OCI-LY3 (cell line): ENCODE measurements at regions not wholly inside any gene's neighbourhood (a gene's known extent, or its start where the extent isn't known, plus 50 kb on each side); places are given as distances from the start of the nearest gene placed in this dataset.

Source experiments
- H2AFZ ChIP-seq: fragments of 200-600, 300-600 bp; shearing (Covaris generic); 2 replicates; pipeline ENCODE4 v1.6.0; 2014; ENCODE audit warnings: antibody characterized with exemption, low read depth, low read length
- H3K27ac ChIP-seq: fragments of 200-600, 300-600 bp; sonication (generic); 2 replicates; pipeline ENCODE4 v1.5.1; 2014; ENCODE audit warnings: mild to moderate bottlenecking, low read length, moderate library complexity, mixed read lengths
- H3K27me3 ChIP-seq: fragments of 200-600, 300-600 bp; sonication (generic); 2 replicates; pipeline ENCODE4 v1.6.1; 2014; ENCODE audit warnings: low read depth, low read length, mixed read lengths
- H3K36me3 ChIP-seq: fragments of 200-600, 300-600 bp; sonication (generic); replicated peaks from 2 replicates; pipeline ENCODE3; 2014; ENCODE audit warnings: low read depth, low read length, mixed read lengths
- H3K4me1 ChIP-seq: fragments of 300-600, 200-600 bp; sonication (generic); 2 replicates; pipeline ENCODE4 v1.6.1; 2014; ENCODE audit warnings: low read length, mixed read lengths
- H3K4me2 ChIP-seq: fragments of 200-600, 300-600 bp; sonication (generic); 2 replicates; pipeline ENCODE4 v1.6.1; 2014; ENCODE audit warnings: low read length, mixed read lengths
- H3K4me3 ChIP-seq: fragments of 300-600, 200-600 bp; sonication (generic); 2 replicates; pipeline ENCODE4 v1.5.1; 2014; ENCODE audit warnings: antibody characterized with exemption, mild to moderate bottlenecking, low read length, moderate library complexity
- H3K79me2 ChIP-seq: fragments of 300-600, 200-600 bp; shearing (Covaris generic); 2 replicates; pipeline ENCODE4 v1.6.1; 2014; ENCODE audit warnings: mild to moderate bottlenecking, low read length, mixed read lengths
- H3K9ac ChIP-seq: fragments of 300-600, 200-600 bp; shearing (Covaris generic); 2 replicates; pipeline ENCODE4 v1.6.0; 2014; ENCODE audit warnings: mild to moderate bottlenecking, low read length, moderate library complexity
- H3K9me3 ChIP-seq: fragments of 200-600, 300-600 bp; shearing (Covaris generic); 2 replicates; pipeline ENCODE4 v1.6.1; 2014; ENCODE audit warnings: low read length, mixed read lengths; ENCODE audit not compliant: insufficient read depth
- H4K20me1 ChIP-seq: fragments of 200-600, 300-600 bp; sonication (generic); 2 replicates; pipeline ENCODE4 v1.6.1; 2016; ENCODE audit warnings: low read length, mixed read lengths; ENCODE audit not compliant: insufficient read depth
- EZH2phosphoT487 ChIP-seq: fragments of 200-600 bp; shearing (Covaris generic); IDR thresholded peaks from 2 replicates; pipeline ENCODE4 v1.6.1; 2018; ENCODE audit warnings: antibody characterized with exemption, mixed run types, low read depth
- TF ChIP-seq, protein P1 (sequence below): fragments of 200-600, 300-600 bp; sonication (generic); IDR thresholded peaks from 2 replicates; pipeline ENCODE4 v1.5.1; 2014; ENCODE audit warnings: antibody characterized with exemption, low read length, low read depth

DNA sequence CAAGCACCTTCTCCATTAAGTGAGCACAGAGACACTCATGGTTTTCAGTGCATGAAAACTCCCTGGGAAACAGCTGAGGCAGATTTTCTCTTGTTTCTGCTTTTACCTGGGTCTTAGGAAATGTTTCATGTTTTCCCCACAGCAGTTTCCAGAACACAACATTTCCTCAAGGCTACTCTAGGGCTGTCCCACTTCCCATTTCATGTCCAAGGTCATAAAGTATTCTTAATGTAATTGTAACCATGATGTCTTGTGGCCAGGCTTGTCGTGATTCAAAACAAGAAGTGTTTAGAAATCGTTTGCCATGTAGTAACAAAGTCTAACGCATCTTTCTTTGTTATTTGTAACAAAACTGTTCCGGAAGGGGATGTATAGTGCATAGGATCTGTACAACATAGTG, 83.8 kb upstream of the NRP1 start:
- no peak overlapping the region for H3K4me2 ChIP-seq
- H3K9me3 ChIP-seq: no peaks in the 10 kb centered on the region
- no peak overlapping the region for H3K9ac ChIP-seq
- H3K27ac ChIP-seq: no peak overlapping the region
- H3K36me3 ChIP-seq: no peaks in the 10 kb centered on the region
- H3K4me1 ChIP-seq: no peaks in the 10 kb centered on the region
- no peaks in the 10 kb centered on the region for H3K79me2 ChIP-seq
- H4K20me1 ChIP-seq: no peaks in the 10 kb centered on the region
- H3K27me3 ChIP-seq: no peaks in the 10 kb centered on the region
- TF ChIP-seq, protein P1, sequence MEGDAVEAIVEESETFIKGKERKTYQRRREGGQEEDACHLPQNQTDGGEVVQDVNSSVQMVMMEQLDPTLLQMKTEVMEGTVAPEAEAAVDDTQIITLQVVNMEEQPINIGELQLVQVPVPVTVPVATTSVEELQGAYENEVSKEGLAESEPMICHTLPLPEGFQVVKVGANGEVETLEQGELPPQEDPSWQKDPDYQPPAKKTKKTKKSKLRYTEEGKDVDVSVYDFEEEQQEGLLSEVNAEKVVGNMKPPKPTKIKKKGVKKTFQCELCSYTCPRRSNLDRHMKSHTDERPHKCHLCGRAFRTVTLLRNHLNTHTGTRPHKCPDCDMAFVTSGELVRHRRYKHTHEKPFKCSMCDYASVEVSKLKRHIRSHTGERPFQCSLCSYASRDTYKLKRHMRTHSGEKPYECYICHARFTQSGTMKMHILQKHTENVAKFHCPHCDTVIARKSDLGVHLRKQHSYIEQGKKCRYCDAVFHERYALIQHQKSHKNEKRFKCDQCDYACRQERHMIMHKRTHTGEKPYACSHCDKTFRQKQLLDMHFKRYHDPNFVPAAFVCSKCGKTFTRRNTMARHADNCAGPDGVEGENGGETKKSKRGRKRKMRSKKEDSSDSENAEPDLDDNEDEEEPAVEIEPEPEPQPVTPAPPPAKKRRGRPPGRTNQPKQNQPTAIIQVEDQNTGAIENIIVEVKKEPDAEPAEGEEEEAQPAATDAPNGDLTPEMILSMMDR: no peak
- no peak for TF ChIP-seq EZH2phosphoT487
- H3K4me3 ChIP-seq: no peak overlapping the region
- no peak overlapping the region for H2AFZ ChIP-seq

DNA sequence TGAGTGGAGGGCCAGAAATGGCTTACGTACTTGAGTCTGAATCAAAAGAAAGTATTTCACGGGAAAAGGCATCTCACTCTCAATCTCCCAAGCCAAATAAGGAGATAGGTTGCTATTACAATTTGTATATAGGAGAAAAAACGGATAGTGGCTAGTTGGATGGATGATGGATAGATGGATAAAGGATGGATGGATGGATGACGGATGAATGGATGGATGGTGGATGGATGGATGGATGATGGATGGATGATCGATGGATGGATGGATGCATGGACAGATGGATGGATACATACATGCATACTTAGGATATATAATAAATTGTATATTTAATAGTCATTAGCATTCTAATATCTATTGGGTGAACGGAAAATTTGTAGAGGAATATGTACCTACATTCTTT, 82.2 kb upstream of the NRP1 start:
- Histone ChIP-seq H3K4me3 (no peak overlapping the region), H3K79me2 (no peaks in the 10 kb centered on the region), H3K9me3 (no peaks in the 10 kb centered on the region), H3K36me3 (no peaks in the 10 kb centered on the region), H4K20me1 (no peaks in the 10 kb centered on the region), H3K27ac (no peak overlapping the region), H2AFZ (no peak overlapping the region), H3K4me2 (no peak overlapping the region), H3K4me1 (no peaks in the 10 kb centered on the region), H3K9ac (no peak overlapping the region), H3K27me3 (no peaks in the 10 kb centered on the region)
- TF ChIP-seq, protein P1: no peak
- no peak for TF ChIP-seq EZH2phosphoT487

DNA sequence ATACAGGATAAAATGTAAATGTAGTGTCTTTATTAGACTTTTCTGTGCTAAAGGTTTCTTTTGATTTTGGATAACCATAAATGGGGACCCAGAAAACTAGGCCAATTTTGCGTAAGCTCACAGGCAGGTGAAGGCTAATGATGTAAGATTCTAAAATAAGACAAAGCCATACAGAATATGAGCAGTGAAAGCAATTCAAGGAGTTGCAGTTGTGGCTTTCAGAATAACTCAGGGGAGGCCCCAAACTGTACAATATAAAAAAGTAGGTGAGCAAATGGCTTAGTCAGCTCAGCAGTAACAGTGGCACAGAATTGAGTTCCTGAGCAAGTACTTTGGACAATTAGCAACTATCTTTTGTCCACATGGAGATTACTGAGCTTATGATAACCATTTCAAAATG, 81.7 kb upstream of the NRP1 start:
- no peaks in the 10 kb centered on the region for H3K27me3 ChIP-seq
- no peak overlapping the region for H3K9ac ChIP-seq
- no peak overlapping the region for H2AFZ ChIP-seq
- H3K36me3 ChIP-seq: no peaks in the 10 kb centered on the region
- H3K9me3 ChIP-seq: no peaks in the 10 kb centered on the region
- no peak overlapping the region for H3K27ac ChIP-seq
- no peaks in the 10 kb centered on the region for H3K79me2 ChIP-seq
- no peaks in the 10 kb centered on the region for H4K20me1 ChIP-seq
- TF ChIP-seq EZH2phosphoT487: no peak
- TF ChIP-seq, protein P1: no peak
- H3K4me1 ChIP-seq: no peaks in the 10 kb centered on the region
- H3K4me2 ChIP-seq: no peak overlapping the region
- H3K4me3 ChIP-seq: no peak overlapping the region

DNA sequence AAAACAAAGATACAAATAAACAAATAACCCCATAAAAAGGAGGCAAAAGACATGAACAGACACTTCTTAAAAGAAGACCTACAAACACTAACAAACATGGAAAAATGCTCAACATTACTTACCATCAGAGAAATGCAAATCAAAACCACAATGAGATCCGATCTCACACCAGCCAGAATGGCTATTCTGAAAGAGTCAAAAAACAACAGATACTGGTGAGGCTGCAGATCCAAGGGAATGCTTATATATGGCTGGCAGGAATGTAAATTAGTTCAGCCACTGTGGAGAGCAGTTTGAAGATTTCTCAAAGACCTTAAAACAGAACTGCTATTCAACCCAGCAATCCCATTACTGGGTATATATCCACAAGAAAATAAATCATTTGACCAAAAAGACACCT, 80.4 kb upstream of the NRP1 start:
- Histone ChIP-seq H3K36me3 (no peaks in the 10 kb centered on the region), H3K9me3 (no peaks in the 10 kb centered on the region), H4K20me1 (no peaks in the 10 kb centered on the region), H3K9ac (no peak overlapping the region), H3K27me3 (no peaks in the 10 kb centered on the region), H3K4me2 (no peak overlapping the region), H2AFZ (no peak overlapping the region), H3K27ac (no peak overlapping the region), H3K4me3 (no peak overlapping the region), H3K79me2 (no peaks in the 10 kb centered on the region), H3K4me1 (no peaks in the 10 kb centered on the region)
- TF ChIP-seq, protein P1: no peak
- no peak for TF ChIP-seq EZH2phosphoT487
